IPS-18a (cell line): ENCODE measurements at regions not wholly inside any gene's neighbourhood (a gene's known extent, or its start where the extent isn't known, plus 50 kb on each side); places are given as distances from the start of the nearest gene placed in this dataset.

Source experiments
- H3K27ac ChIP-seq: one replicate; pipeline ENCODE4 v1.5.1; 2013; ENCODE audit warnings: low read length
- H3K27me3 ChIP-seq: one replicate; pipeline ENCODE4 v1.6.1; 2013; ENCODE audit warnings: mild to moderate bottlenecking, low read length; ENCODE audit not compliant: control insufficient read depth, insufficient read depth
- H3K36me3 ChIP-seq: one replicate; pipeline ENCODE4 v1.6.1; 2013; ENCODE audit warnings: low read depth, low read length; ENCODE audit not compliant: control insufficient read depth
- H3K4me1 ChIP-seq: one replicate; pipeline ENCODE4 v1.6.1; 2013; ENCODE audit warnings: low read depth, low read length; ENCODE audit not compliant: control insufficient read depth
- H3K4me3 ChIP-seq: one replicate; pipeline ENCODE4 v1.5.1; 2013; ENCODE audit warnings: low read length
- H3K9ac ChIP-seq: one replicate; pipeline ENCODE4 v1.6.1; 2013; ENCODE audit warnings: mild to moderate bottlenecking, low read length, moderate library complexity
- H3K9me3 ChIP-seq: one replicate; pipeline ENCODE4 v1.6.1; 2013; ENCODE audit warnings: low read depth, low read length; ENCODE audit not compliant: control insufficient read depth

GRCh38 chr3:180092889-180093288, 56.2 kb upstream of the PEX5L start:
- Histone ChIP-seq H3K4me1 (no peaks in the 10 kb centered on the region), H3K36me3 (no peaks in the 10 kb centered on the region), H3K4me3 (no peak overlapping the region), H3K9me3 (no peaks in the 10 kb centered on the region), H3K9ac (no peak overlapping the region), H3K27ac (no peak overlapping the region), H3K27me3 (no peaks in the 10 kb centered on the region)

DNA sequence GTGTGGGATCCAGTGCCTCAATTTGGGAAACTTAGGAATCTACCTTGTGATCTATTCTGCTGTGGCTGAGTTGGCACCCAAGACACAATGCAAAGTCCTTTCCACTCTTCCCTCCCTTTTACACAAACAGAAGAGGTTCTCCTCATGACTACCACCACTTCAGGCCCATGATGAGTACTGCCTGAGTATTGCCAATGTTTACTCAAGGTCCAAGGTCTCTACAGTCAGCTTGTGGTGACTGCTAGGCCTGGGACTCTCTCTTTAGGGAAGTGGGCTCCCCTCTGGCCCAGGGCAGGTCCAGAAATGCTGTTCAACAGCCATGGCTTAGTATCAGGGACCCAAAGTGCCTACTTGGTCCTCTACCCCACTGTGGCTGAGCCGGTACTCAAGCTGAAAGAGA, 56.8 kb upstream of the PEX5L start:
- H3K9ac ChIP-seq = no peak overlapping the region
- no peak overlapping the region for H3K27ac ChIP-seq
- H3K36me3 ChIP-seq = no peaks in the 10 kb centered on the region
- H3K4me1 ChIP-seq = no peaks in the 10 kb centered on the region
- no peaks in the 10 kb centered on the region for H3K27me3 ChIP-seq
- H3K9me3 ChIP-seq = no peaks in the 10 kb centered on the region
- no peak overlapping the region for H3K4me3 ChIP-seq

GRCh38 chr3:180097626-180098025, 60.9 kb upstream of the PEX5L start:
- no peak overlapping the region for H3K9ac ChIP-seq
- H3K36me3 ChIP-seq = no peaks in the 10 kb centered on the region
- no peaks in the 10 kb centered on the region for H3K27me3 ChIP-seq
- no peak overlapping the region for H3K4me3 ChIP-seq
- H3K4me1 ChIP-seq = no peaks in the 10 kb centered on the region
- no peaks in the 10 kb centered on the region for H3K9me3 ChIP-seq
- no peak overlapping the region for H3K27ac ChIP-seq

DNA sequence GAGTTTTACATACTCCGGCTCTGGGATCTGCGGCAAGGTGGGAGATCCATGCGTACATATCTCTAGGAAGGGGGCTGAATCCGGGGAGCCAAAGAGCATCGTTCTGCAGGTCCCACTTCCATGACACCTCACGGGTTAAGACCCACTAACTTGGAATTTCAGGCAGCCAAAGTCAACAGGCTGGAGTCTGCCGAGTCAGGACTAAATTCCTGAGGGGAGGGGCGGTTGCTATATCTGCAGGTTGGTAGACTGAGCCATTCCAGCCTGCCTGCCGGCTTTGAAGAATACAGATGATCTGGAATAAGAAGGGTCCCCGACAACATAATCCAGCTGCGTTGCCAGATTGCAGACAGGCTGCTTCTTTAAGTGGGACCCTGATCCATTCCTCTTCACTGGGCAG, 65.4 kb upstream of the PEX5L start:
- Histone ChIP-seq H3K27ac (no peak overlapping the region), H3K9ac (no peak overlapping the region)

DNA sequence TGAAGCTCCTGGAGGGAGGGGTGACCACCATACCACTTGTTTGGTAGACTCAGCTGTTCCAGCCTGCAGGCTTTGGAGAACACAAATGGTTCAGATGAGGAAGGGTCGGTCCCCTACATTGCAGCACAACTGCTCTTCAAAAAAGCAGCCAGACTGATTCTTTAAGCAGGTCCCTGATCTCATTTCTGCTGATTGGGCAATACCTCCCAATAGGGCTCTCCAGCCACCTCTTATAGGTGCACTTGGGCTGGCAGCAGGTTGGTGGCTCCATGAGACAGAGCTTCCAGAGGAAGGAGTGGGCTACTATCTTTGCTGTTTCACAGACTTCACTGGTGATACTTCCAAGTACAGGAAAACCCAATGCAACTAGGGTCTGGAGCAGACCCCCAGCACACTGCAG, 65.9 kb upstream of the PEX5L start:
- H3K4me1 ChIP-seq = no peaks in the 10 kb centered on the region
- H3K36me3 ChIP-seq = no peaks in the 10 kb centered on the region
- H3K27me3 ChIP-seq = no peaks in the 10 kb centered on the region
- no peak overlapping the region for H3K4me3 ChIP-seq
- no peaks in the 10 kb centered on the region for H3K9me3 ChIP-seq
- H3K27ac ChIP-seq = no peak overlapping the region
- H3K9ac ChIP-seq = no peak overlapping the region

More for the DNA sequence above, 65.4 kb upstream of the PEX5L start:
- no peaks in the 10 kb centered on the region for H3K9me3 ChIP-seq
- no peak overlapping the region for H3K4me3 ChIP-seq
- H3K27me3 ChIP-seq = no peaks in the 10 kb centered on the region
- H3K4me1 ChIP-seq = no peaks in the 10 kb centered on the region
- no peaks in the 10 kb centered on the region for H3K36me3 ChIP-seq

GRCh38 chr3:180116203-180116602, 79.5 kb upstream of the PEX5L start:
- Histone ChIP-seq H3K4me3 (no peak overlapping the region), H3K36me3 (no peaks in the 10 kb centered on the region), H3K27me3 (no peaks in the 10 kb centered on the region), H3K9ac (peak overlapping the region; percentile 32), H3K4me1 (peaks cover 35% of the 10 kb centered on the region), H3K9me3 (no peaks in the 10 kb centered on the region), H3K27ac (no peak overlapping the region)

DNA sequence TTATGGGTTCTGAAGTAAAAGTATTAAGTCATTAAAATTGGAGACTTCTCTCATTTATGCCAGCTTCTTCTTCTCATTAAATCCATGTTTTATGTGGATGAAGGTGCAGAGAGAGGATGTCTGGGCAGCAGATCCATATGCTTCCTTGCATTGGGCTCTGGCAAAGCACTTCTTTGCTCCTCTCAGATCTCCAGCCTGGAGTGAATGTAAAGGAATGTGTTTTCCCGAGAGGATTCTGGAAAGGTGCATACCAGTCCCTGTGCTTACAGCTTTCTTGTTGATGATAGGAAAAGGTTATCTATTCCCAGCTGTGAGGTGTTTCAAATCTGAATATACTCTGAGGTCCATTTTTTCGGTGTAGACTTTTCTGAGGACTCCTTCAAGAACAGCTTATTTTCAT, 79.9 kb upstream of the PEX5L start:
- Histone ChIP-seq H3K9ac (peak overlapping the region; percentile 32), H3K27me3 (no peaks in the 10 kb centered on the region), H3K4me1 (peaks cover 31% of the 10 kb centered on the region), H3K9me3 (no peaks in the 10 kb centered on the region), H3K4me3 (no peak overlapping the region), H3K36me3 (no peaks in the 10 kb centered on the region), H3K27ac (no peak overlapping the region)

DNA sequence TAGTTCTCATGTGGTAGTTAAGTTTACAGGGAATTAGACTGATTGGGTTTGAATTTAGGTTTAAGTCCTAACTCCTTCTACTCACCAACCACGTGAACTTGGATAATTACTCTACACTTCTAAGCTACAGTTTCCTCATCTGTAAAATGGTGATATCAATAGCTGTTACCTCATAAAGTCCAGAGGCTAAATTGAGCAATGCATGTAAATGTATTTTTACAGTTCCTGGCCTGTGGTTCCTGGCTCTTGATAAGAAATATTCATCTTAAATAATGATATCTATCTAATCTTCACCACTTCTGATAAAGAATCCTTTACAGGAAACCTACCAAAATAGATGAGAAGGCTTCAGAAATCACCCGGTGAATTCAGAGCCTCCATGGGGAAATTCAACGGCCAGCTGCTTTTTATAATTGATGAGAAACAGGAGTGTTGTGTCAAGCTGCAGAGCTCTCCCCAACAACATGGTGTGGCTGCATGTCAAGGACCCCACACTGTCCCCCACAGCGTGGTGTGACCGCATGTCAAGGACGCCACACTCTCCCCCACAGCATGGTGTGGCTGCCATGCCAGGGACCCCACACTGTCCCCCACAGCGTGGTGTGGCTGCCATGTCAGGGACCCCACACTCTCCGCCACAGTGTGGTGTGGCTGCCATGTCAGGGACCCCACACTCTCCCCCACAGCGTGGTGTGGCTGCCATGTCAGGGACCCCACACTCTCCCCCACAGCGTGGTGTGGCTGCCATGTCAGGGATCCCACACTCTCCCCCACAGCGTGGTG, 80.8 kb upstream of the PEX5L start:
- Histone ChIP-seq H3K4me3 (no peak overlapping the region), H3K4me1 (peaks cover 31% of the 10 kb centered on the region), H3K9me3 (no peaks in the 10 kb centered on the region), H3K27ac (no peak overlapping the region), H3K9ac (no peak overlapping the region), H3K27me3 (no peaks in the 10 kb centered on the region), H3K36me3 (no peaks in the 10 kb centered on the region)

DNA sequence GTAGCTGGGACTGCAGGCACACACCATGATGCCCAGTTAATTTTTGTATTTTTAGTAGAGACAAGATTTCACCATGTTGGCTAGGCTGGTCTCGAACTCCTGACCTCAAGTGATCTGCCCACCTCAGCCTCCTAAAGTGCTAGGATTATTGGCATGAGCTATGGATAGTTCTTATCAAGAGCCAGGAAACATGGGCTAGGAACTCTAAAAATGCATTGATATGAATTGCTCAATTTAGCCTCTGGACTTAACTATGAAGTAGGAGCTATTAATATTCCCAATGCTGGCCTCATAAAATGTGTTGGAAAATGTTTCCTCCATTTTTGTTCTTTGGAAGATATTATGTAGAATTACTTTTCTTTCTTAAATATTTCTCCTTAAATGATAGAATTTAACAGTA, 82.8 kb upstream of the PEX5L start:
- Histone ChIP-seq H3K9me3 (peaks cover 4% of the 10 kb centered on the region), H3K4me1 (peaks cover 27% of the 10 kb centered on the region), H3K36me3 (no peaks in the 10 kb centered on the region), H3K27me3 (no peaks in the 10 kb centered on the region), H3K4me3 (no peak overlapping the region), H3K27ac (no peak overlapping the region), H3K9ac (no peak overlapping the region)

- Histone ChIP-seq H3K27me3 (no peaks in the 10 kb centered on the region), H3K36me3 (no peaks in the 10 kb centered on the region), H3K27ac (no peak overlapping the region), H3K4me1 (no peaks in the 10 kb centered on the region), H3K4me3 (no peak overlapping the region), H3K9me3 (peaks cover 4% of the 10 kb centered on the region), H3K9ac (no peak overlapping the region)
Observed at GRCh38 chr3:180123928-180124327, 87.2 kb upstream of the PEX5L start.

GRCh38 chr3:180131169-180131568, 94.4 kb upstream of the PEX5L start:
- Histone ChIP-seq H3K9me3 (no peaks in the 10 kb centered on the region), H3K4me1 (peaks cover 15% of the 10 kb centered on the region), H3K36me3 (no peaks in the 10 kb centered on the region), H3K9ac (no peak overlapping the region), H3K4me3 (no peak overlapping the region), H3K27ac (no peak overlapping the region), H3K27me3 (no peaks in the 10 kb centered on the region)

DNA sequence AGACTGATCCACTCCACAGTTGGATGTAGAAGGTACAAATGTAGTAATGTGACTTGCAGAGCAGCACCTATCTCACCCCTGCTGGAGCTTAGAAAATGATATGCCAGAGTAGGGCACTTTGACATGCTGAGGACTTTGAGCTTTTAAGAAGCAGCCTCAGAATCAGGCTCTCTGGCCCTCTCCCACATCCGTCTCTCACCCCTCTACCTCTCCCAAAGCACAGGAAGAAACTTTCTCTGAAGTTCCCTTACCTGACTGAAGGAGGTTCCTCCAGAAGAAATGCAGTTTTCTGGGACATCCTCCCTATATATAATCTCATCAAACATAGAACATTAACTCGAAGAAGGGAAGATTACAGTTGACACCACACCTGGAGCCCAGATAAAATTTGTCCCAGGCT, 98.4 kb upstream of the PEX5L start:
- Histone ChIP-seq H3K27me3 (no peaks in the 10 kb centered on the region), H3K4me3 (no peak overlapping the region), H3K27ac (no peak overlapping the region), H3K4me1 (peaks cover 15% of the 10 kb centered on the region), H3K9me3 (no peaks in the 10 kb centered on the region), H3K36me3 (no peaks in the 10 kb centered on the region), H3K9ac (no peak overlapping the region)
